ENCODE measurements at regions not wholly inside any gene's neighbourhood (a gene's known extent, or its start where the extent isn't known, plus 50 kb on each side); places are given as distances from the start of the nearest gene placed in this dataset.

GRCh38 chr9:94033383-94033782 lies 50.9 kb upstream of the PTPDC1 start:
- TF ChIP-seq CTCF (IDR thresholded peaks at IDR 0.05), result no peak
- TF ChIP-seq POLR2A (IDR thresholded peaks at IDR 0.05), result no peak
- Histone ChIP-seq H3K27ac (no peak overlapping the region), H3K27me3 (no peaks in the 10 kb centered on the region), H3K4me1 (no peaks in the 10 kb centered on the region), H3K9me3 (no peaks in the 10 kb centered on the region), H3K4me3 (no peak overlapping the region), H3K36me3 (no peaks in the 10 kb centered on the region)
- no peak for DNase-seq
- intact Hi-C loops (cut with DNase I; ENCODE audit: low total_unique reads), result no loop called here

GRCh38 chr9:94031946-94032345 lies 52.3 kb upstream of the PTPDC1 start:
- TF ChIP-seq CTCF (IDR thresholded peaks at IDR 0.05) (no peak), POLR2A (IDR thresholded peaks at IDR 0.05) (no peak)
- Histone ChIP-seq H3K4me1 (no peaks in the 10 kb centered on the region), H3K36me3 (no peaks in the 10 kb centered on the region), H3K9me3 (no peaks in the 10 kb centered on the region), H3K27me3 (no peaks in the 10 kb centered on the region), H3K4me3 (peak overlapping the region in 1 of 2 donors; percentile 85), H3K27ac (no peak overlapping the region)
- intact Hi-C loops (cut with DNase I; ENCODE audit: low total_unique reads), result no loop called here
- DNase-seq, result no peak

- DNase-seq, result no peak
- no peaks in the 10 kb centered on the region for H3K9me3 ChIP-seq
- peak overlapping the region; percentile 78 to 85 for H3K27ac ChIP-seq
- no peaks in the 10 kb centered on the region for H3K36me3 ChIP-seq
- H3K4me3 ChIP-seq, result peak overlapping the region; percentile 81 to 85
- H3K27me3 ChIP-seq, result peaks cover 0 to 3% of the 10 kb centered on the region in 2 donors
- intact Hi-C loops (cut with DNase I; ENCODE audit: low total_unique reads), result no loop called here
- H3K4me1 ChIP-seq, result no peaks in the 10 kb centered on the region
- TF ChIP-seq POLR2A (IDR thresholded peaks at IDR 0.05) (no peak), CTCF (IDR thresholded peaks at IDR 0.05) (no peak)
Observed at GRCh38 chr9:94031380-94031779, 52.9 kb upstream of the PTPDC1 start.

GRCh38 chr9:94030318-94031179 lies 53.7 kb upstream of the PTPDC1 start:
- intact Hi-C loops (cut with DNase I; ENCODE audit: low total_unique reads), result no loop called here
- H3K9me3 ChIP-seq, result no peaks in the 10 kb centered on the region
- peaks cover 0 to 3% of the 10 kb centered on the region in 2 donors for H3K27me3 ChIP-seq

More at GRCh38 chr9:94030318-94031179, 53.7 kb upstream of the PTPDC1 start:
- H3K27ac ChIP-seq, result peak overlapping the region; percentile 78 to 85
- H3K4me1 ChIP-seq, result no peaks in the 10 kb centered on the region
- no peaks in the 10 kb centered on the region for H3K36me3 ChIP-seq
- DNase-seq, result peak; percentile 77 to 81
- H3K4me3 ChIP-seq, result peak overlapping the region; percentile 81 to 85
- TF ChIP-seq POLR2A (IDR thresholded peaks at IDR 0.05) (peak; percentile 75 to 84), CTCF (IDR thresholded peaks at IDR 0.05) (peak in 2 of 4 experiments; percentile 8 to 20)
